Kidney (tissue), 13 donors: ENCODE measurements at regions not wholly inside any gene's neighbourhood (a gene's known extent, or its start where the extent isn't known, plus 50 kb on each side); places are given as distances from the start of the nearest gene placed in this dataset.
A peak's percentile ranks its signal among the peaks of the same experiment; 100 is the strongest.

Experiments
- DNase-seq, 5 donors: peaks; one replicate each; pipeline ENCODE4 v3.0.0-alpha.2; 2013 to 2020
- FAIRE-seq: peaks from 2 replicates; lab custom pipeline; 2012; peaks lifted over from hg19 to GRCh38; lab: Jason Lieb, UNC
- H3K27ac ChIP-seq, 2 donors: one replicate each; pipeline ENCODE4 v1.7.0; 2013; ENCODE audit warnings: low read depth in 2 of 2, low read length in 2 of 2, inconsistent platforms in 1 of 2
- H3K27me3 ChIP-seq: one replicate; pipeline ENCODE4 v1.7.1; 2013; ENCODE audit warnings: low read length, inconsistent platforms; ENCODE audit not compliant: control insufficient read depth, insufficient read depth
- H3K36me3 ChIP-seq, 3 donors: one replicate each; pipeline versions ENCODE4 v1.7.0 to v1.7.1; 2013; ENCODE audit warnings: low read length in 3 of 3, control low read depth in 1 of 3, inconsistent platforms in 1 of 3; ENCODE audit not compliant: insufficient read depth in 3 of 3, control insufficient read depth in 2 of 3
- H3K4me1 ChIP-seq, 3 donors: one replicate each; pipeline versions ENCODE4 v1.7.0 to v1.7.1; 2013; ENCODE audit warnings: low read length in 3 of 3, inconsistent platforms in 1 of 3, low read depth in 1 of 3; ENCODE audit not compliant: control insufficient read depth in 2 of 3, insufficient read depth in 2 of 3
- H3K4me3 ChIP-seq, 3 donors: one replicate each; pipeline versions ENCODE4 v1.7.0 to v1.8.1; 2013; ENCODE audit warnings: low read length in 3 of 3, control low read depth in 1 of 3, inconsistent platforms in 1 of 3
- H3K9ac ChIP-seq, 3 donors: one replicate each; pipeline versions ENCODE4 v1.7.0 to v1.7.1; 2013; ENCODE audit warnings: low read length in 3 of 3, control low read depth in 1 of 3, inconsistent platforms in 1 of 3
- H3K9me3 ChIP-seq, 3 donors: one replicate each; pipeline versions ENCODE4 v1.7.0 to v1.7.1; 2013; ENCODE audit warnings: low read length in 3 of 3, control low read depth in 1 of 3, inconsistent platforms in 1 of 3; ENCODE audit not compliant: control insufficient read depth in 2 of 3, insufficient read depth in 1 of 3
- intact Hi-C: fragments of 100-400 bp; cut with DNase I; formaldehyde crosslinking; loops from one replicate; pipeline ENCODE4 v1.11.1; 2022
- TF ChIP-seq, protein P1 (sequence below): IDR thresholded peaks from 3 replicates; pipeline ENCODE4 v1.5.1; 2012; ENCODE audit warnings: mild to moderate bottlenecking, moderate library complexity, borderline replicate concordance; ENCODE audit not compliant: insufficient read depth; ENCODE audit errors: extremely low read depth
- donor health status: control.
- donor health status: control.
- donor health status: control.
- donor health status: control.
- donor health status: control.
- donor health status: DM: yes; HTN: yes; CAD: no.
- donor health status: Normal renal cell carcinoma (clear cell type).

DNA sequence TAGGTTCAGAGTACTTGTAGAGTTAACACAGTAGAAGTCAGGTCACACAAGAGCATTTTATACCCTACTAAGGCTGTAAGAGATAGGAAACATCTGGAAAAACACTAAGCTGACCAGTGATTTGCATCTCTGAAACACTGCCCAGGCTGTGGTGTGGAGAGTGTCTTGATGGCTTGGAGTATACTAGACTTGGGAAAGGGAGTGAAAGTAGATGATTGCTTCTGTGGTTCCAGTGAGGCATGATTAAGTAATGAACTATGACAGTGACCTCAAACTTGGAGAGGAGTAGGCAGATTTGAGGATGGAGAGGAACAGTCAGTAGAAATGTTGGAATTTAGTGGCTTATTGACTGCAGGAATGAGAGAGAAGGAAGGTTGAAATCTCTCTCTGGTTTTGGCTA lies 201.2 kb downstream of the FLRT2 start:
- DNase-seq (peak in 3 of 5 donors; percentile 13 to 72 (median 40)), FAIRE-seq (no peak)
- Histone ChIP-seq H3K9ac (no peak overlapping the region), H3K4me1 (no peaks in the 10 kb centered on the region), H3K4me3 (no peak overlapping the region), H3K27me3 (no peaks in the 10 kb centered on the region), H3K36me3 (no peaks in the 10 kb centered on the region), H3K27ac (no peak overlapping the region), H3K9me3 (no peaks in the 10 kb centered on the region)
- TF ChIP-seq, protein P1, sequence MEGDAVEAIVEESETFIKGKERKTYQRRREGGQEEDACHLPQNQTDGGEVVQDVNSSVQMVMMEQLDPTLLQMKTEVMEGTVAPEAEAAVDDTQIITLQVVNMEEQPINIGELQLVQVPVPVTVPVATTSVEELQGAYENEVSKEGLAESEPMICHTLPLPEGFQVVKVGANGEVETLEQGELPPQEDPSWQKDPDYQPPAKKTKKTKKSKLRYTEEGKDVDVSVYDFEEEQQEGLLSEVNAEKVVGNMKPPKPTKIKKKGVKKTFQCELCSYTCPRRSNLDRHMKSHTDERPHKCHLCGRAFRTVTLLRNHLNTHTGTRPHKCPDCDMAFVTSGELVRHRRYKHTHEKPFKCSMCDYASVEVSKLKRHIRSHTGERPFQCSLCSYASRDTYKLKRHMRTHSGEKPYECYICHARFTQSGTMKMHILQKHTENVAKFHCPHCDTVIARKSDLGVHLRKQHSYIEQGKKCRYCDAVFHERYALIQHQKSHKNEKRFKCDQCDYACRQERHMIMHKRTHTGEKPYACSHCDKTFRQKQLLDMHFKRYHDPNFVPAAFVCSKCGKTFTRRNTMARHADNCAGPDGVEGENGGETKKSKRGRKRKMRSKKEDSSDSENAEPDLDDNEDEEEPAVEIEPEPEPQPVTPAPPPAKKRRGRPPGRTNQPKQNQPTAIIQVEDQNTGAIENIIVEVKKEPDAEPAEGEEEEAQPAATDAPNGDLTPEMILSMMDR = no peak
- intact Hi-C loops = no loop called here

DNA sequence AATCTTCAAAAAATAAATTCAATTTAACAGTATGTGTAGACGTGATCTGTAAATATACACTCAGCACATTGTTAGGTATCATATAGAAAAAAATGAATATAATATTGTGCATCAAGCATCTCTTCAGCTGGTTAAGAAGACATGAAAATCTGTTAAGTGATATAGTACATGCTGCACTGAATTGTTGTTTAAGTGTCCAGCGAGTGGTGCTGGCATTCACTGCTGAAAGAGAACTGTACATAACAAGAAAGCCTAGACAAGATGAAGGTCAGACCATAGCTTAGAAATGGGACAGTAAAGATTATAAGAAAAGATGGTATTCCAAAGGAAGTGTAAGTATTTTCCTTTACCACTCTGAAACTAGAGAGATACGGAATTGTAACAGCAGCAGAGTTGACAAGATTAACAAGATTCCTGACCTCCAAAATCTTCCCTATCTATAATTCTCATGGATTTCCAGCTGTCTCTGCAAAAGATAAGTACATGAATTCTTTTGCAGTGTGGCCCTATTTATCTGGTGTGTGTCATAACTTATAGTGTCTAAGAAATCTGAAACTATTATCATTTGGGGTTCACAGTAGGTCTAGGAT lies 198.6 kb downstream of the FLRT2 start:
- no peak for FAIRE-seq
- no peaks in the 10 kb centered on the region for H3K4me1 ChIP-seq
- no peaks in the 10 kb centered on the region for H3K9me3 ChIP-seq
- intact Hi-C loops = no loop called here
- no peaks in the 10 kb centered on the region for H3K36me3 ChIP-seq
- no peak overlapping the region for H3K27ac ChIP-seq
- no peak overlapping the region for H3K4me3 ChIP-seq
- DNase-seq = no peak
- H3K27me3 ChIP-seq = no peaks in the 10 kb centered on the region
- H3K9ac ChIP-seq = no peak overlapping the region
- TF ChIP-seq, protein P1 = no peak

DNA sequence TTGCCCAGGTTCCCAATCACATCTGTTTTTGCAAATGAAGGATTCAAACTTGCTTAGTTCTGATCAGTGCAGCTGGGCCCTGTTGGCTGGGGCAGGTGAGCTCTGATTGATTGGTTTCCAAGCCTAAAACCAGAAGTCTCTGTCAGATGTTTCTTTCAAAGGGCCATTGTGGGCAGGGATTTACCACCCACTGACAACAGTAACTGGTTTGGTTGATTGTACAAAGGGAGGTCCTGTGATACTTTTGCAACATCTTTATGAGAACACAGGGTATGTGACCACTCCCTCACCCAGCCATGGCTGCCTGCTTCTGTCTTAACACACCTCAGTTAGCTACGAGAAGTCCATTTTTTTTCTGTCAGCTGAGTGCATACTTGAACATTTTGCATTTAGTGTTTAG lies 184.1 kb downstream of the FLRT2 start:
- Histone ChIP-seq H3K27ac (no peak overlapping the region), H3K4me3 (no peak overlapping the region), H3K27me3 (no peaks in the 10 kb centered on the region), H3K36me3 (no peaks in the 10 kb centered on the region), H3K9ac (no peak overlapping the region), H3K4me1 (no peaks in the 10 kb centered on the region), H3K9me3 (no peaks in the 10 kb centered on the region)
- no peak for FAIRE-seq
- TF ChIP-seq, protein P1 = no peak
- DNase-seq = no peak
- intact Hi-C loops = no loop called here

DNA sequence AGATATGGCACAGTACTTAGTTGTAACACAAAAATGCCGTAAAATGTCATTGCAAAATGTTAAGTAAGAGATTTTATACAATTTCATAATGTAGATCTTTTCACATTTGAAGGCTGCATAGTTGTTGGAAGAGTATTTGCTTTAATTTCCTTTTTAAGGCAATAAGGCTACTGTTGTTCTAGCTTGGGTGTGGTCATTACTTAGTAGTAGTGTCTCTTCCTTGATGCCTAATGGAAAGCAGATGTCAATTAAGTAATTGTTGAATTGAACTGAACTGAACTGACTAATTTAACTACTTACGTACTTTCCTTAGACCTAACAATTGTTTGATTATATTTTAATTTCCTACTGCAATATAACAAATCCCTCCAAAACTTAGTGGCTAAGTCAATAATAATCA lies 181.7 kb downstream of the FLRT2 start:
- TF ChIP-seq, protein P1 = no peak
- FAIRE-seq = no peak

More for the DNA sequence above, 181.7 kb downstream of the FLRT2 start:
- Histone ChIP-seq H3K4me1 (no peaks in the 10 kb centered on the region), H3K4me3 (no peak overlapping the region), H3K9ac (no peak overlapping the region), H3K36me3 (no peaks in the 10 kb centered on the region), H3K9me3 (no peaks in the 10 kb centered on the region), H3K27ac (no peak overlapping the region), H3K27me3 (no peaks in the 10 kb centered on the region)
- DNase-seq = no peak
- intact Hi-C loops = no loop called here
